Mucosa of rectum (tissue), 2 donors: ENCODE measurements at regions not wholly inside any gene's neighbourhood (a gene's known extent, or its start where the extent isn't known, plus 50 kb on each side); places are given as distances from the start of the nearest gene placed in this dataset.

ENCODE experiments used
- H3K27ac ChIP-seq, 2 donors: one replicate each; pipeline ENCODE4 v1.7.0; 2013; ENCODE audit warnings: inconsistent platforms in 2 of 2, low read depth in 2 of 2, low read length in 2 of 2
- H3K27me3 ChIP-seq, 2 donors: one replicate each; pipeline ENCODE4 v1.7.0; 2013; ENCODE audit warnings: low read length in 2 of 2; ENCODE audit not compliant: control insufficient read depth in 2 of 2, insufficient read depth in 2 of 2
- H3K36me3 ChIP-seq, 2 donors: one replicate each; pipeline ENCODE4 v1.7.0; 2013; ENCODE audit warnings: low read length in 2 of 2; ENCODE audit not compliant: control insufficient read depth in 2 of 2, insufficient read depth in 2 of 2
- H3K4me1 ChIP-seq, 2 donors: one replicate each; pipeline ENCODE4 v1.7.0; 2013; ENCODE audit warnings: low read length in 2 of 2, mild to moderate bottlenecking in 1 of 2; ENCODE audit not compliant: control insufficient read depth in 2 of 2, insufficient read depth in 2 of 2
- H3K4me3 ChIP-seq, 2 donors: one replicate each; pipeline ENCODE4 v1.7.0; 2013; ENCODE audit warnings: low read length in 2 of 2
- H3K9ac ChIP-seq, 2 donors: one replicate each; pipeline ENCODE4 v1.7.0; 2013; ENCODE audit warnings: low read length in 2 of 2, low read depth in 1 of 2, mild to moderate bottlenecking in 1 of 2
- H3K9me3 ChIP-seq, 2 donors: one replicate each; pipeline ENCODE4 v1.7.0; 2013; ENCODE audit warnings: low read length in 2 of 2; ENCODE audit not compliant: control insufficient read depth in 2 of 2
- donor health status: healthy.
- donor health status: Normal muscosa, but diverticular disease.

- Histone ChIP-seq H3K4me1 (no peaks in the 10 kb centered on the region), H3K27ac (no peak overlapping the region), H3K9ac (no peak overlapping the region), H3K27me3 (peaks cover 3 to 5% of the 10 kb centered on the region in 2 donors), H3K4me3 (no peak overlapping the region), H3K36me3 (no peaks in the 10 kb centered on the region), H3K9me3 (peaks cover 0 to under 1% of the 10 kb centered on the region in 2 donors)
These were observed 234.2 kb upstream of the EXOC2 start for GRCh38 chr6:927157-927556.

- H3K4me1 ChIP-seq: no peaks in the 10 kb centered on the region
- H3K9ac ChIP-seq: no peak overlapping the region
- no peak overlapping the region for H3K27ac ChIP-seq
- no peak overlapping the region for H3K4me3 ChIP-seq
- H3K36me3 ChIP-seq: no peaks in the 10 kb centered on the region
- H3K9me3 ChIP-seq: peaks cover 4 to 9% of the 10 kb centered on the region in 2 donors
- peaks cover 3 to 5% of the 10 kb centered on the region in 2 donors for H3K27me3 ChIP-seq
These were observed 232.8 kb upstream of the EXOC2 start for GRCh38 chr6:925656-926213.

DNA sequence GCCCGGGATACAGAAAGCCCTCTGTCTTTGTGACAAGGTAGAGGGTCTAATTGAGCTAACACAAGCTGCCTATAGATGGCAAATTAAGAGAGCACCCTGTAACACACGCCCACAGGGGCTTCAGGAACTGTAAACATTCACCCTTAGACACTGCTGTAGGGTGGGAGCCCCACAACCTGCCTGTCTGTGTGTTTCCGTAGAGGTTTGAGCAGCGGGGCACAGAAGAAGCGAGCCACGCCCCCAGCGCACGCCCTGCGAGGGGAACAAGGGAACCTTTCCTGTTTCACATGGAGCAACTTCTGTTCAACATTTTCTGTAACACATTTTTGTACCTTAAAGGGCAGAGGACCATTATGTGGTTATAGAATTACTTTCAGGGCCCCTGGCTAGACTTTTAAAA is 231.7 kb upstream of the EXOC2 start:
- no peak overlapping the region for H3K27ac ChIP-seq
- H3K9ac ChIP-seq: no peak overlapping the region
- H3K4me3 ChIP-seq: no peak overlapping the region
- H3K27me3 ChIP-seq: peaks cover 3% of the 10 kb centered on the region in 2 donors
- no peaks in the 10 kb centered on the region for H3K36me3 ChIP-seq
- H3K4me1 ChIP-seq: no peaks in the 10 kb centered on the region
- H3K9me3 ChIP-seq: peaks cover 9 to 13% of the 10 kb centered on the region in 2 donors

- H3K9ac ChIP-seq: no peak overlapping the region
- no peaks in the 10 kb centered on the region for H3K4me1 ChIP-seq
- H3K27ac ChIP-seq: no peak overlapping the region
- H3K9me3 ChIP-seq: peaks cover 9 to 15% of the 10 kb centered on the region in 2 donors
- peaks cover 3 to 5% of the 10 kb centered on the region in 2 donors for H3K27me3 ChIP-seq
- no peaks in the 10 kb centered on the region for H3K36me3 ChIP-seq
- H3K4me3 ChIP-seq: no peak overlapping the region
These were observed 228.5 kb upstream of the EXOC2 start for GRCh38 chr6:921400-921799.

GRCh38 chr6:920512-920911 is 227.6 kb upstream of the EXOC2 start:
- no peaks in the 10 kb centered on the region for H3K36me3 ChIP-seq
- H3K27me3 ChIP-seq: peaks cover 2 to 3% of the 10 kb centered on the region in 2 donors
- H3K27ac ChIP-seq: no peak overlapping the region
- H3K9ac ChIP-seq: no peak overlapping the region
- no peak overlapping the region for H3K4me3 ChIP-seq
- no peaks in the 10 kb centered on the region for H3K4me1 ChIP-seq
- peaks cover 9 to 15% of the 10 kb centered on the region in 2 donors for H3K9me3 ChIP-seq

- H3K27me3 ChIP-seq: peaks cover 2 to 3% of the 10 kb centered on the region in 2 donors
- no peak overlapping the region for H3K27ac ChIP-seq
- peaks cover 9 to 15% of the 10 kb centered on the region in 2 donors for H3K9me3 ChIP-seq
- no peaks in the 10 kb centered on the region for H3K4me1 ChIP-seq
- no peaks in the 10 kb centered on the region for H3K36me3 ChIP-seq
- H3K4me3 ChIP-seq: no peak overlapping the region
- no peak overlapping the region for H3K9ac ChIP-seq
These were observed 226.6 kb upstream of the EXOC2 start for GRCh38 chr6:919500-919899.

- Histone ChIP-seq H3K9ac (no peak overlapping the region), H3K27ac (no peak overlapping the region), H3K9me3 (peaks cover 9 to 15% of the 10 kb centered on the region in 2 donors), H3K36me3 (no peaks in the 10 kb centered on the region), H3K4me1 (no peaks in the 10 kb centered on the region), H3K27me3 (peaks cover 0 to 2% of the 10 kb centered on the region in 2 donors), H3K4me3 (no peak overlapping the region)
These were observed 225.0 kb upstream of the EXOC2 start for GRCh38 chr6:917939-918338.

GRCh38 chr6:917296-917695 is 224.4 kb upstream of the EXOC2 start:
- H3K9me3 ChIP-seq: peaks cover 9 to 15% of the 10 kb centered on the region in 2 donors

GRCh38 chr6:916131-916530 is 223.2 kb upstream of the EXOC2 start:
- Histone ChIP-seq H3K9me3 (peaks cover 6 to 9% of the 10 kb centered on the region in 2 donors), H3K36me3 (no peaks in the 10 kb centered on the region), H3K27me3 (peaks cover 0 to 2% of the 10 kb centered on the region in 2 donors), H3K4me1 (no peaks in the 10 kb centered on the region), H3K4me3 (no peak overlapping the region), H3K9ac (no peak overlapping the region), H3K27ac (no peak overlapping the region)

More at GRCh38 chr6:917296-917695, 224.4 kb upstream of the EXOC2 start:
- Histone ChIP-seq H3K27me3 (peaks cover 0 to 2% of the 10 kb centered on the region in 2 donors), H3K4me3 (no peak overlapping the region), H3K4me1 (no peaks in the 10 kb centered on the region), H3K36me3 (no peaks in the 10 kb centered on the region), H3K27ac (no peak overlapping the region), H3K9ac (no peak overlapping the region)

DNA sequence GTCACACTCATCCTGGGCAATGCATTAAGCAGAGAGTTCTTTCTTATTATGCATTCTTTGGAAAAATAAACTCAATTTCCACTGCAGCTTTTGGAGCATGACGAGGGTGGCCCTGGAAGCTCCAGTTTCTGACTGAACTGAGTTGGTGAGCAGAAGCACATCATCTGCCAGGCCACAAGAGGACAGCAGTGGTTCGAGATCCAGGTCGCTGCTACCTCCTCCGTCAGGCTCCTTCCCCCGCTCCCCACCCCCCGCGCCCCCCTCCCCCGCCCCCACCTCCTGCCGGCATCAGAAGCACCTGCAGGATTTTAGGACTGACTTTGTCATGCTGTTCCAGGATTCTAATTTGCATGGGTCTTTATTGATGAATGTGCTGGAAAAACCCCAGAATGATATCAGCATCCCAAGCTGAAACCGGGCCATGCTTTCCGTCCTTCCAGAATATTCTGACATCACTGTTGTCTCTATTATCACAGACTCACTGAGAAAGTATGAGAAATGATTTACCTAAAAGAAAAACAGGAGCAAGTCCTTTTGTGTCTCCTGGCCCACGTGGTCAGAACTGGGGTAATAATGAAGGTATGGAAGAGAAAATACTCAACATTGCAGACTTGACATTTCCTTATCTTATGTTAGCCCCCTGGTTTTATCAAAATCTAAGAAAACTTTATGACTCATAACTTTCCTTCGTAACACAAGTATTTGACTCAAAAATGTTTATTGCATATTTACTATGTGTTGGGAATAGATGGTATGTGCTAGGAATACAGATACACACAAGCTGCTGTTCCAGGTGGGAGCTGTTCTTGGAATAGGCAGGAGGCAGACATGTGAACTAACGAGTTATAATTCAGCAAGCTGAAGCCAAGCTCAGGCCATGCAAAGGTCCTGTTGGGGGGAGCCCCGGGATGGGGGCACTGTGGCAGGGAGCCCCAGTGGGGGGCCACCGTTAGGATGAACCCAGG is 220.2 kb upstream of the EXOC2 start:
- H3K4me1 ChIP-seq: no peaks in the 10 kb centered on the region
- no peak overlapping the region for H3K9ac ChIP-seq
- peaks cover 0 to 2% of the 10 kb centered on the region in 2 donors for H3K9me3 ChIP-seq
- H3K36me3 ChIP-seq: no peaks in the 10 kb centered on the region
- H3K4me3 ChIP-seq: no peak overlapping the region
- H3K27me3 ChIP-seq: peaks cover 0 to 2% of the 10 kb centered on the region in 2 donors
- H3K27ac ChIP-seq: no peak overlapping the region
